DND-41 (cell line): ENCODE measurements at regions not wholly inside any gene's neighbourhood (a gene's known extent, or its start where the extent isn't known, plus 50 kb on each side); places are given as distances from the start of the nearest gene placed in this dataset.
"Not testable (repeated sequence)": the region's sequence is repeated elsewhere in the genome, so short reads cannot be mapped to it uniquely, and the experiment has no call there.

Experiments used
- ATAC-seq: fragments of 200-7000 bp; cut with Tn5 transposase; 3 replicates; pipeline ENCODE4 v1.9.1; 2021; ENCODE audit warnings: low read depth; ENCODE audit not compliant: insufficient read depth
- DNase-seq: peaks from one replicate; pipeline ENCODE4 v3.0.0-alpha.2; 2020
- H2AFZ ChIP-seq: 2 replicates; pipeline ENCODE4 v1.6.0; 2012; ENCODE audit warnings: low read depth, low read length
- H3K27ac ChIP-seq: 2 replicates; pipeline ENCODE4 v1.5.1; 2012; ENCODE audit warnings: low read length, inconsistent platforms
- H3K27me3 ChIP-seq: fragments of 200-600 bp; sonication (generic); 2 replicates; pipeline ENCODE4 v1.6.0; 2012; ENCODE audit warnings: low read length, mild to moderate bottlenecking, inconsistent platforms; ENCODE audit not compliant: insufficient read depth, poor library complexity
- H3K36me3 ChIP-seq: 2 replicates; pipeline ENCODE4 v1.5.1; 2012; ENCODE audit warnings: low read length, inconsistent platforms; ENCODE audit not compliant: insufficient read depth
- H3K4me1 ChIP-seq: 2 replicates; pipeline ENCODE4 v1.5.1; 2012; ENCODE audit warnings: mild to moderate bottlenecking, low read length; ENCODE audit not compliant: insufficient read depth
- H3K4me2 ChIP-seq: 2 replicates; pipeline ENCODE4 v1.6.0; 2012; ENCODE audit warnings: mild to moderate bottlenecking, moderate library complexity, low read length, inconsistent platforms; ENCODE audit not compliant: insufficient read depth
- H3K4me3 ChIP-seq, 2 experiments: fragments of 200-600 bp in 1 of 2; shearing (Covaris generic) in 1 of 2; 2 replicates each; pipeline ENCODE4 v1.5.1; 2012 to 2016; ENCODE audit warnings: inconsistent platforms in 2 of 2, low read length in 2 of 2, mild to moderate bottlenecking in 2 of 2, low read depth in 1 of 2, moderate library complexity in 1 of 2
- H3K79me2 ChIP-seq: 2 replicates; pipeline ENCODE4 v1.6.0; 2012; ENCODE audit warnings: low read length, inconsistent platforms; ENCODE audit not compliant: insufficient read depth
- H3K9ac ChIP-seq: 2 replicates; pipeline ENCODE4 v1.6.0; 2012; ENCODE audit warnings: low read depth, mild to moderate bottlenecking, inconsistent platforms, low read length, moderate library complexity
- H3K9me3 ChIP-seq: 2 replicates; pipeline ENCODE4 v1.5.1; 2012; ENCODE audit warnings: low read length, moderate library complexity, mild to moderate bottlenecking, inconsistent platforms; ENCODE audit not compliant: insufficient read depth, severe bottlenecking
- H4K20me1 ChIP-seq: 2 replicates; pipeline ENCODE4 v1.6.0; 2012; ENCODE audit warnings: low read length; ENCODE audit not compliant: insufficient read depth
- CTCF ChIP-seq: IDR thresholded peaks from 2 replicates; pipeline ENCODE4 v1.5.1; 2012; ENCODE audit warnings: borderline replicate concordance, low read length, moderate library complexity, mild to moderate bottlenecking; ENCODE audit not compliant: poor library complexity, severe bottlenecking; ENCODE audit errors: extremely low read depth
- EZH2 ChIP-seq: IDR thresholded peaks from 3 replicates; pipeline ENCODE4 v1.6.1; 2012; ENCODE audit warnings: borderline replicate concordance, low read depth, mild to moderate bottlenecking, moderate library complexity, low read length, inconsistent platforms; ENCODE audit not compliant: severe bottlenecking

- Histone ChIP-seq H3K9me3 (no peaks in the 10 kb centered on the region), H3K4me3 (no peak overlapping the region), H3K9ac (no peak overlapping the region), H3K79me2 (no peaks in the 10 kb centered on the region), H3K4me2 (no peak overlapping the region), H3K36me3 (no peaks in the 10 kb centered on the region), H2AFZ (no peak overlapping the region), H3K4me1 (no peaks in the 10 kb centered on the region), H3K27me3 (no peaks in the 10 kb centered on the region), H3K27ac (no peak overlapping the region), H4K20me1 (no peaks in the 10 kb centered on the region)
- ATAC-seq, result no peak
- DNase-seq, result no peak
- TF ChIP-seq CTCF (no peak), EZH2 (no peak)
Measured at GRCh38 chr1:181969902-181970301, 91.6 kb downstream of the ZNF648 start.

- not testable (repeated sequence) for H3K9ac ChIP-seq, H4K20me1 ChIP-seq, H2AFZ ChIP-seq, H3K27me3 ChIP-seq, H3K4me2 ChIP-seq, ATAC-seq, H3K9me3 ChIP-seq, H3K36me3 ChIP-seq, H3K27ac ChIP-seq, H3K4me1 ChIP-seq, H3K4me3 ChIP-seq, DNase-seq, H3K79me2 ChIP-seq
Measured at GRCh38 chr1:181954696-181955095, 106.8 kb downstream of the ZNF648 start.

GRCh38 chr1:181954178-181954577, 107.3 kb downstream of the ZNF648 start:
- ATAC-seq, result not testable (repeated sequence)

GRCh38 chr1:181953596-181953995, 107.9 kb downstream of the ZNF648 start:
- Histone ChIP-seq H2AFZ (no peak overlapping the region), H3K27me3 (no peaks in the 10 kb centered on the region), H3K36me3 (no peaks in the 10 kb centered on the region), H3K79me2 (no peaks in the 10 kb centered on the region), H3K4me3 (no peak overlapping the region), H4K20me1 (no peaks in the 10 kb centered on the region), H3K4me2 (no peak overlapping the region), H3K9ac (no peak overlapping the region), H3K27ac (no peak overlapping the region), H3K9me3 (peaks cover 7% of the 10 kb centered on the region), H3K4me1 (peaks cover 14% of the 10 kb centered on the region)
- TF ChIP-seq CTCF, result no peak
- no peak for TF ChIP-seq EZH2
- DNase-seq (no peak), ATAC-seq (no peak)

More at GRCh38 chr1:181954178-181954577, 107.3 kb downstream of the ZNF648 start:
- H3K4me1 ChIP-seq, result peaks cover 11% of the 10 kb centered on the region
- H3K27ac ChIP-seq, H3K4me3 ChIP-seq, H2AFZ ChIP-seq, H3K27me3 ChIP-seq, H3K4me2 ChIP-seq, H3K9me3 ChIP-seq, H4K20me1 ChIP-seq, DNase-seq, H3K79me2 ChIP-seq, H3K9ac ChIP-seq, H3K36me3 ChIP-seq: not testable (repeated sequence)
